ENCODE measurements at regions not wholly inside any gene's neighbourhood (a gene's known extent, or its start where the extent isn't known, plus 50 kb on each side); places are given as distances from the start of the nearest gene placed in this dataset.

DNA sequence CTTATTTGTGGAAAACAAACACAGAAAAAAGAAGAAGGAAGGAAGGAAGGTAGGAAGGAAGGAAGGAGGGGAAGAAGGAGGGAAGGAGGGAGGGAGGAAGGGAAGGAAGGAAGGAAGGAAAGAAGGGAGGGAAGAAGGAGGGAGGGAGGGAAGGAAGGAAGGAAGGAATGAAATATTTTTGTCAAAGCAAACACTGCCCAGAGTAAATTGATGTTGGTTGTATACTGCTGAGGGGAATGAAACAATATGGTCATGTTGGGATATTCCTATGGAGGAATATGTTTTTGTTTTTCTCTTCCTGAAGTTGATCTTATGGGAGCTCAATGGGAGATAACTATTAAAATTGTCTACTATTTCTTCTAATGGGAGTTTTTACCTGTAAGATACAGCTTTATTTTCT is 717.5 kb upstream of the LRFN5 start (continued):
- no peak for TF ChIP-seq EGR1 (IDR thresholded peaks at IDR 0.05; ENCODE audit: low read depth)

DNA sequence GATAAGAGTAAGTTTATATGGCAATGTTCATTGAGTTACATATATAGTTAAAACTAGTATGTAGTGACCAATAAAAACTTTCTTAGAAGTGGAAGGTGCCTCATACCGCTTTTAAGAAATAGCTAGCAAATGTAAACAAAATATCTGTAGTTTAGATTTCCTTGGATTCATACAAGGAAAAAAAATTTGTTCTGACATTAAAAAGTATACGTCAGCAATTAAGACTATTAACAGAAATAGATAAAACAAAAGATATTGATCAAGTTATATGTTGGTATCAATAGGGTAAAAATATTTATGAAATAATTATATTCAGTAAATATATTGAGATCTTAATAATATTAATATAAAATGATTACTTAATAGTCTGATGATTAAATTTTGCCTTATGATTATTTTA is 718.8 kb upstream of the LRFN5 start:
- no peak for ATAC-seq
- Histone ChIP-seq H4K20me1 (ENCODE audit: insufficient read depth) (no peaks in the 10 kb centered on the region), H3K9me2 (ENCODE audit: insufficient read depth) (no peaks in the 10 kb centered on the region), H3K36me3 (ENCODE audit: control insufficient read depth in 1 of 2, insufficient read depth in 2 of 2, low read length in 2 of 2) (no peaks in the 10 kb centered on the region), H3K4me2 (ENCODE audit: low read length) (no peak overlapping the region), H3K9me3 (ENCODE audit: control insufficient read depth in 1 of 2, insufficient read depth in 1 of 2, low read depth in 1 of 2, low read length in 2 of 2) (no peaks in the 10 kb centered on the region), H3K4me1 (ENCODE audit: control insufficient read depth in 1 of 2, insufficient read depth in 2 of 2, low read length in 2 of 2) (no peaks in the 10 kb centered on the region), H3K27me3 (ENCODE audit: insufficient read depth, low read length) (no peaks in the 10 kb centered on the region), H3K9ac (ENCODE audit: low read length) (no peak overlapping the region), H3K27ac (ENCODE audit: low read depth, low read length) (no peak overlapping the region), H3K79me2 (ENCODE audit: insufficient read depth, low read length) (no peaks in the 10 kb centered on the region), H3K4me3 (replicated peaks in 1 of 2; ENCODE audit: low read depth in 1 of 2, low read length in 2 of 2) (no peak overlapping the region), H2AFZ (ENCODE audit: low read depth, low read length, poor library complexity, severe bottlenecking) (no peak overlapping the region)
- CTCF ChIA-PET: no interaction called here
- POLR2A ChIA-PET: no interaction called here
- no TSS peak for BruUV-seq (replicated peaks)
- no peak for DNase-seq (ENCODE audit: low read depth, low spot score)
- RAD21 ChIA-PET (ENCODE audit: low non-redundant PET in 1 of 2, low total read pairs in 2 of 2, uncharacterized antibody in 2 of 2, unreplicated experiment in 2 of 2): no interaction called here
- intact Hi-C loops (cut with micrococcal nuclease): no loop called here
- TF ChIP-seq JUND (IDR thresholded peaks at IDR 0.05): no peak
- TF ChIP-seq EGR1 (IDR thresholded peaks at IDR 0.05; ENCODE audit: low read depth): no peak
- TF ChIP-seq POLR2AphosphoS5 (IDR thresholded peaks at IDR 0.05; ENCODE audit: low read depth, low read length): no peak
- TF ChIP-seq, protein P1, sequence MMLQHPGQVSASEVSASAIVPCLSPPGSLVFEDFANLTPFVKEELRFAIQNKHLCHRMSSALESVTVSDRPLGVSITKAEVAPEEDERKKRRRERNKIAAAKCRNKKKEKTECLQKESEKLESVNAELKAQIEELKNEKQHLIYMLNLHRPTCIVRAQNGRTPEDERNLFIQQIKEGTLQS (IDR thresholded peaks at IDR 0.05): no peak
- TF ChIP-seq FOSL1 (IDR thresholded peaks at IDR 0.05; ENCODE audit: low read depth): no peak
- no peak for TF ChIP-seq ZFX (IDR thresholded peaks at IDR 0.05)
- no peak for TF ChIP-seq ELF1 (IDR thresholded peaks at IDR 0.05; ENCODE audit: borderline replicate concordance, low read depth)
- TF ChIP-seq, protein P2, sequence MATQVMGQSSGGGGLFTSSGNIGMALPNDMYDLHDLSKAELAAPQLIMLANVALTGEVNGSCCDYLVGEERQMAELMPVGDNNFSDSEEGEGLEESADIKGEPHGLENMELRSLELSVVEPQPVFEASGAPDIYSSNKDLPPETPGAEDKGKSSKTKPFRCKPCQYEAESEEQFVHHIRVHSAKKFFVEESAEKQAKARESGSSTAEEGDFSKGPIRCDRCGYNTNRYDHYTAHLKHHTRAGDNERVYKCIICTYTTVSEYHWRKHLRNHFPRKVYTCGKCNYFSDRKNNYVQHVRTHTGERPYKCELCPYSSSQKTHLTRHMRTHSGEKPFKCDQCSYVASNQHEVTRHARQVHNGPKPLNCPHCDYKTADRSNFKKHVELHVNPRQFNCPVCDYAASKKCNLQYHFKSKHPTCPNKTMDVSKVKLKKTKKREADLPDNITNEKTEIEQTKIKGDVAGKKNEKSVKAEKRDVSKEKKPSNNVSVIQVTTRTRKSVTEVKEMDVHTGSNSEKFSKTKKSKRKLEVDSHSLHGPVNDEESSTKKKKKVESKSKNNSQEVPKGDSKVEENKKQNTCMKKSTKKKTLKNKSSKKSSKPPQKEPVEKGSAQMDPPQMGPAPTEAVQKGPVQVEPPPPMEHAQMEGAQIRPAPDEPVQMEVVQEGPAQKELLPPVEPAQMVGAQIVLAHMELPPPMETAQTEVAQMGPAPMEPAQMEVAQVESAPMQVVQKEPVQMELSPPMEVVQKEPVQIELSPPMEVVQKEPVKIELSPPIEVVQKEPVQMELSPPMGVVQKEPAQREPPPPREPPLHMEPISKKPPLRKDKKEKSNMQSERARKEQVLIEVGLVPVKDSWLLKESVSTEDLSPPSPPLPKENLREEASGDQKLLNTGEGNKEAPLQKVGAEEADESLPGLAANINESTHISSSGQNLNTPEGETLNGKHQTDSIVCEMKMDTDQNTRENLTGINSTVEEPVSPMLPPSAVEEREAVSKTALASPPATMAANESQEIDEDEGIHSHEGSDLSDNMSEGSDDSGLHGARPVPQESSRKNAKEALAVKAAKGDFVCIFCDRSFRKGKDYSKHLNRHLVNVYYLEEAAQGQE (IDR thresholded peaks at IDR 0.05; ENCODE audit: low read depth): no peak
- TF ChIP-seq, protein P3, sequence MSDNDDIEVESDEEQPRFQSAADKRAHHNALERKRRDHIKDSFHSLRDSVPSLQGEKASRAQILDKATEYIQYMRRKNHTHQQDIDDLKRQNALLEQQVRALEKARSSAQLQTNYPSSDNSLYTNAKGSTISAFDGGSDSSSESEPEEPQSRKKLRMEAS (IDR thresholded peaks at IDR 0.05): no peak
- TF ChIP-seq POLR2A (IDR thresholded peaks at IDR 0.05; ENCODE audit: borderline replicate concordance, extremely low read depth, insufficient read depth, insufficient read length): no peak
